ENCODE measurements at regions not wholly inside any gene's neighbourhood (a gene's known extent, or its start where the extent isn't known, plus 50 kb on each side); places are given as distances from the start of the nearest gene placed in this dataset.

DNA sequence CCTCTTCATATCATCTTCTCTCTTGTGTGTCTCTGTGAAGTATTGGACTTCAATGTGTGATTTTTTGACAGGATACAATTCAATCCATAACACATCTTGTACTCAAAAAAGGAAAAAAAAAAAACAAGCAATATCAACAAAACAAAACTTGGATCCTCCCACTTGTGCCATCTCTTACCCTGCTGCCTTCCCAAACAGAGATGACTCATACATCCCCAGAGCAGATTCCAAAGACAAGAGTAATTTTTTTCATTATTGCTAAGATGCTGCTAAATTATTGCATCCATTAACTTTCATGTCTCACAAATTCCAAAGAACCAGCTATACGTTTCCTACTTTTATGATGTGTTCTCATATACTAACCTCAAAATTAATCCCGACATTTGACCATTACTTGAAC is 479.2 kb downstream of the GBA3 start (continued):
- TF ChIP-seq, protein P1, sequence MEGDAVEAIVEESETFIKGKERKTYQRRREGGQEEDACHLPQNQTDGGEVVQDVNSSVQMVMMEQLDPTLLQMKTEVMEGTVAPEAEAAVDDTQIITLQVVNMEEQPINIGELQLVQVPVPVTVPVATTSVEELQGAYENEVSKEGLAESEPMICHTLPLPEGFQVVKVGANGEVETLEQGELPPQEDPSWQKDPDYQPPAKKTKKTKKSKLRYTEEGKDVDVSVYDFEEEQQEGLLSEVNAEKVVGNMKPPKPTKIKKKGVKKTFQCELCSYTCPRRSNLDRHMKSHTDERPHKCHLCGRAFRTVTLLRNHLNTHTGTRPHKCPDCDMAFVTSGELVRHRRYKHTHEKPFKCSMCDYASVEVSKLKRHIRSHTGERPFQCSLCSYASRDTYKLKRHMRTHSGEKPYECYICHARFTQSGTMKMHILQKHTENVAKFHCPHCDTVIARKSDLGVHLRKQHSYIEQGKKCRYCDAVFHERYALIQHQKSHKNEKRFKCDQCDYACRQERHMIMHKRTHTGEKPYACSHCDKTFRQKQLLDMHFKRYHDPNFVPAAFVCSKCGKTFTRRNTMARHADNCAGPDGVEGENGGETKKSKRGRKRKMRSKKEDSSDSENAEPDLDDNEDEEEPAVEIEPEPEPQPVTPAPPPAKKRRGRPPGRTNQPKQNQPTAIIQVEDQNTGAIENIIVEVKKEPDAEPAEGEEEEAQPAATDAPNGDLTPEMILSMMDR (IDR thresholded peaks at IDR 0.05; ENCODE audit: low read depth, low read length, missing input control) = no peak
- TF ChIP-seq SP1 (IDR thresholded peaks at IDR 0.05) = no peak
- TF ChIP-seq ZBTB33 (IDR thresholded peaks at IDR 0.05) = no peak
- no peak for TF ChIP-seq NR2F2 (IDR thresholded peaks at IDR 0.05)

- TF ChIP-seq REST (IDR thresholded peaks at IDR 0.05) (no peak), YY1 (IDR thresholded peaks at IDR 0.05) (no peak), RXRA (IDR thresholded peaks at IDR 0.05) (no peak), HNF4A (conservative IDR thresholded peaks at IDR 0.05) (no peak), ZBTB33 (IDR thresholded peaks at IDR 0.05) (no peak), JUND (IDR thresholded peaks at IDR 0.05) (no peak), TAF1 (conservative IDR thresholded peaks at IDR 0.05) (no peak), NR2F2 (IDR thresholded peaks at IDR 0.05) (no peak), FOXA2 (IDR thresholded peaks at IDR 0.05) (no peak), RAD21 (IDR thresholded peaks at IDR 0.05) (no peak), FOXA1 (IDR thresholded peaks at IDR 0.05) (no peak), EGR1 (IDR thresholded peaks at IDR 0.05; ENCODE audit: low read depth in 2 of 2) (no peak), GABPA (IDR thresholded peaks at IDR 0.05 in 1 of 2, conservative IDR thresholded peaks at IDR 0.05 in 1 of 2) (no peak), HNF4G (IDR thresholded peaks at IDR 0.05) (no peak), SP1 (IDR thresholded peaks at IDR 0.05) (no peak)
- TF ChIP-seq, protein P2, sequence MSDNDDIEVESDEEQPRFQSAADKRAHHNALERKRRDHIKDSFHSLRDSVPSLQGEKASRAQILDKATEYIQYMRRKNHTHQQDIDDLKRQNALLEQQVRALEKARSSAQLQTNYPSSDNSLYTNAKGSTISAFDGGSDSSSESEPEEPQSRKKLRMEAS (IDR thresholded peaks at IDR 0.05) = no peak
- TF ChIP-seq, protein P1 (IDR thresholded peaks at IDR 0.05; ENCODE audit: low read depth, low read length, missing input control) = no peak
- TF ChIP-seq, protein P3, sequence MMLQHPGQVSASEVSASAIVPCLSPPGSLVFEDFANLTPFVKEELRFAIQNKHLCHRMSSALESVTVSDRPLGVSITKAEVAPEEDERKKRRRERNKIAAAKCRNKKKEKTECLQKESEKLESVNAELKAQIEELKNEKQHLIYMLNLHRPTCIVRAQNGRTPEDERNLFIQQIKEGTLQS (IDR thresholded peaks at IDR 0.05) = no peak
- no peak for DNase-seq (ENCODE audit: low spot score)
- H3K36me3 ChIP-seq (ENCODE audit: control insufficient read depth in 4 of 4, insufficient read depth in 3 of 4, low read depth in 1 of 4, low read length in 3 of 4) = no peaks in the 10 kb centered on the region
Observed at GRCh38 chr4:23169608-23170311, 477.0 kb downstream of the GBA3 start.

More at GRCh38 chr4:23169608-23170311, 477.0 kb downstream of the GBA3 start:
- WGBS = 77% methylated on average over 6 of the region's 6 CpGs
- Histone ChIP-seq H3K9ac (ENCODE audit: low read depth in 1 of 2, low read length in 2 of 2) (no peak overlapping the region), H3K4me3 (ENCODE audit: low read depth in 1 of 3, low read length in 3 of 3) (no peak overlapping the region), H3K27ac (ENCODE audit: low read depth in 1 of 2, low read length in 2 of 2) (no peak overlapping the region), H3K4me1 (ENCODE audit: control insufficient read depth in 4 of 4, insufficient read depth in 4 of 4, low read length in 3 of 4) (no peaks in the 10 kb centered on the region), H3K9me3 (ENCODE audit: control insufficient read depth in 4 of 4, low read length in 3 of 4) (no peaks in the 10 kb centered on the region), H3K27me3 (ENCODE audit: control insufficient read depth in 4 of 4, insufficient read depth in 4 of 4, low read length in 3 of 4) (no peaks in the 10 kb centered on the region)
